ENCODE measurements at regions not wholly inside any gene's neighbourhood (a gene's known extent, or its start where the extent isn't known, plus 50 kb on each side); places are given as distances from the start of the nearest gene placed in this dataset.

GRCh38 chr1:25088180-25088701 lies 144.1 kb downstream of the SYF2 start:
- CTCF ChIA-PET = interaction anchor here (0.9 to 3.1 kb wide), 4 partner anchors 8 to 157 kb away, joined by 4 to 16 read pairs (median 4); no protein-coding TSS in a partner anchor
- WGBS (ENCODE audit: missing lambda C conversion rate) = 61% methylated on average over 5 of the region's 6 CpGs
- peaks cover 5% of the 10 kb centered on the region; the same call in 1 of the 3 replicates for H3K4me1 ChIP-seq
- no peak overlapping the region for H3K4me3 ChIP-seq
- FAIRE-seq = no peak
- H3K27ac ChIP-seq = no peak overlapping the region
- H3K4me2 ChIP-seq = no peak overlapping the region
- no peaks in the 10 kb centered on the region for H3K9me3 ChIP-seq
- no peak for TF ChIP-seq SMC3 (IDR thresholded peaks at IDR 0.05)
- no peak for TF ChIP-seq MYC (IDR thresholded peaks at IDR 0.05; ENCODE audit: borderline replicate concordance, low read length)
- no peak for TF ChIP-seq GATA3 (IDR thresholded peaks at IDR 0.05; ENCODE audit: borderline replicate concordance)
- TF ChIP-seq ELK1 (IDR thresholded peaks at IDR 0.05; ENCODE audit: low read depth, low read length) = no peak
- no peak for TF ChIP-seq REST (IDR thresholded peaks at IDR 0.05)
- TF ChIP-seq JUNB (IDR thresholded peaks at IDR 0.05) = no peak
- no peak for TF ChIP-seq RARB (CRISPR knock-in tag; IDR thresholded peaks at IDR 0.05)
- TF ChIP-seq ZSCAN20 (CRISPR knock-in tag; IDR thresholded peaks at IDR 0.05) = no peak
- POLR2A ChIA-PET = no interaction called here
- DNase-seq (ENCODE audit: low read depth in 1 of 2, low spot score in 1 of 2) = no peak
- no peak for ATAC-seq

- Histone ChIP-seq H3K4me2 (no peak overlapping the region), H3K4me1 (peaks cover 5% of the 10 kb centered on the region; the same call in 1 of the 3 replicates), H3K27ac (no peak overlapping the region), H3K4me3 (no peak overlapping the region), H3K9me3 (no peaks in the 10 kb centered on the region)
- ChIA-PET POLR2A (no interaction called here), CTCF (interaction anchor here (0.6 to 3.1 kb wide), 2 partner anchors 14 to 134 kb away, joined by 3 to 16 read pairs; no protein-coding TSS in a partner anchor)
- ATAC-seq = no peak
- TF ChIP-seq KDM5A (IDR thresholded peaks at IDR 0.05) = no peak
- no peak for TF ChIP-seq TP53 (CRISPR knock-in tag; IDR thresholded peaks at IDR 0.05)
- no peak for TF ChIP-seq BCL3 (IDR thresholded peaks at IDR 0.05)
- no peak for TF ChIP-seq MYC (IDR thresholded peaks at IDR 0.05; ENCODE audit: borderline replicate concordance, low read length)
- TF ChIP-seq REST (IDR thresholded peaks at IDR 0.05) = no peak
- WGBS (ENCODE audit: missing lambda C conversion rate) = 32% methylated on average over 3 of the region's 3 CpGs
- DNase-seq (ENCODE audit: low read depth in 1 of 2, low spot score in 1 of 2) = no peak
- FAIRE-seq = no peak
These were observed 145.7 kb downstream of the SYF2 start for GRCh38 chr1:25086518-25087079.

All from A549 (cell line).